ENCODE measurements at regions not wholly inside any gene's neighbourhood (a gene's known extent, or its start where the extent isn't known, plus 50 kb on each side); places are given as distances from the start of the nearest gene placed in this dataset.

- no peaks in the 10 kb centered on the region for H3K27me3 ChIP-seq (ENCODE audit: control insufficient read depth, insufficient read depth, low read length)
- TF ChIP-seq CTCF (IDR thresholded peaks at IDR 0.05) = no peak
- WGBS (ENCODE audit: insufficient coverage) = no CpG with 5 or more reads among the region's 1 CpG
- H3K9me3 ChIP-seq (ENCODE audit: control insufficient read depth, insufficient read depth, low read length) = no peaks in the 10 kb centered on the region
- no peaks in the 10 kb centered on the region for H3K36me3 ChIP-seq (ENCODE audit: control insufficient read depth, insufficient read depth, low read length)
- peaks cover 4% of the 10 kb centered on the region in 2 donors for H3K9me3 Mint-ChIP-seq
- DNase-seq (no peak), ATAC-seq (no peak)
- no peaks in the 10 kb centered on the region for H3K36me3 Mint-ChIP-seq
- H3K4me1 ChIP-seq (ENCODE audit: control insufficient read depth, insufficient read depth, low read length) = no peaks in the 10 kb centered on the region
- no peak overlapping the region for H3K4me3 ChIP-seq (ENCODE audit: low read length)
- H3K4me3 Mint-ChIP-seq = no peak overlapping the region
- H3K27ac ChIP-seq (ENCODE audit: low read length) = no peak overlapping the region
- no peaks in the 10 kb centered on the region for H3K4me1 Mint-ChIP-seq
- H3K27ac Mint-ChIP-seq = no peak overlapping the region
- intact Hi-C loops (cut with micrococcal nuclease) = no loop called here
- H3K27me3 Mint-ChIP-seq (ENCODE audit: low read depth in 2 of 2) = no peaks in the 10 kb centered on the region
These were observed 320.5 kb downstream of the CENPW start for GRCh38 chr6:126660376-126660775.

DNA sequence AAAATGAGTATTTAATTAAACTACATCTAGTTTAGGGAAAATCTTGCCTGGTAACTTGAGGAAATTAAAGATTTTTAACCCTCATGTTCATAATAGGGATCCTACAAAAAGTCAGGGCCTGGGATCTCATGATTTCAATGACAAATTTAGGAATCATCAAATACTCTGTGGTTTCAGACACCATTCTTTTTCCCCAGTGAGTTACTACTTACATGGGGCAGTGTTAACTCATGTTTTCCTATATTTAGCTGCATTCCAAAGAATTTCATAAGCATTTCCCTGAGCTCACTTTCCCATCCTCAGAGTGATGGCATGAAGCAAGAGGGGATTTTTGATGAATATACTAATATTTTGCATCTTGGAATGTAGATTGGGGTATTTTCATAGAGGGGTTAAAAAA is 321.7 kb downstream of the CENPW start:
- ATAC-seq (no peak), DNase-seq (no peak)
- Histone ChIP-seq H3K4me3 (ENCODE audit: low read length) (no peak overlapping the region), H3K9me3 (ENCODE audit: control insufficient read depth, insufficient read depth, low read length) (no peaks in the 10 kb centered on the region), H3K27ac (ENCODE audit: low read length) (no peak overlapping the region), H3K36me3 (ENCODE audit: control insufficient read depth, insufficient read depth, low read length) (no peaks in the 10 kb centered on the region), H3K4me1 (ENCODE audit: control insufficient read depth, insufficient read depth, low read length) (no peaks in the 10 kb centered on the region), H3K27me3 (ENCODE audit: control insufficient read depth, insufficient read depth, low read length) (no peaks in the 10 kb centered on the region)
- H3K4me1 Mint-ChIP-seq = no peaks in the 10 kb centered on the region
- no peak overlapping the region for H3K27ac Mint-ChIP-seq
- intact Hi-C loops (cut with micrococcal nuclease) = no loop called here
- peaks cover 2 to 4% of the 10 kb centered on the region in 2 donors for H3K9me3 Mint-ChIP-seq
- H3K4me3 Mint-ChIP-seq = no peak overlapping the region
- no peaks in the 10 kb centered on the region for H3K36me3 Mint-ChIP-seq
- H3K27me3 Mint-ChIP-seq (ENCODE audit: low read depth in 2 of 2) = no peaks in the 10 kb centered on the region
- no peak for TF ChIP-seq CTCF (IDR thresholded peaks at IDR 0.05)

DNA sequence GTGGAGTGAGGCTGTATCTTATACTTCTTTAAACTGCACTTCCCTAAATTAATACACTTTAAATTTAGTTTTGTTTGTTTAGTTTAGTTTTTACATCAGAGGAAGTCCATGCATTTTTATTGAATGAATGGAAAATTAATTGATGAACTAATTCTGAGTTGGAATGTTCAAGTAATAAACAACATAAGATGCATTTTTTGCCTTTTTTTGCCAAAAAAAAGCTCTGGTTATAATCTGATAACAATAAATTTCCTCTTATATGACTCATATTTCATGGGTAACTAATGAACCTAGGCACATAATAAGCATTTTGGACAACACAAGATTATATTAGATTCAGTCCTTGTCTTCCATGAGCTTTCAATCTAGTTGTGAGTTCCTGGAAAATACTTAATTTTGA is 323.1 kb downstream of the CENPW start:
- no peak for TF ChIP-seq CTCF (IDR thresholded peaks at IDR 0.05)
- Histone ChIP-seq H3K27ac (ENCODE audit: low read length) (no peak overlapping the region), H3K27me3 (ENCODE audit: control insufficient read depth, insufficient read depth, low read length) (no peaks in the 10 kb centered on the region), H3K4me1 (ENCODE audit: control insufficient read depth, insufficient read depth, low read length) (no peaks in the 10 kb centered on the region), H3K36me3 (ENCODE audit: control insufficient read depth, insufficient read depth, low read length) (no peaks in the 10 kb centered on the region), H3K9me3 (ENCODE audit: control insufficient read depth, insufficient read depth, low read length) (no peaks in the 10 kb centered on the region), H3K4me3 (ENCODE audit: low read length) (no peak overlapping the region)
- ATAC-seq = no peak
- Mint-ChIP-seq H3K27me3 (ENCODE audit: low read depth in 2 of 2) (no peaks in the 10 kb centered on the region), H3K36me3 (no peaks in the 10 kb centered on the region), H3K4me3 (no peak overlapping the region), H3K4me1 (no peaks in the 10 kb centered on the region), H3K27ac (no peak overlapping the region), H3K9me3 (peaks cover 2 to 6% of the 10 kb centered on the region in 2 donors)
- intact Hi-C loops (cut with micrococcal nuclease) = no loop called here
- DNase-seq = no peak

DNA sequence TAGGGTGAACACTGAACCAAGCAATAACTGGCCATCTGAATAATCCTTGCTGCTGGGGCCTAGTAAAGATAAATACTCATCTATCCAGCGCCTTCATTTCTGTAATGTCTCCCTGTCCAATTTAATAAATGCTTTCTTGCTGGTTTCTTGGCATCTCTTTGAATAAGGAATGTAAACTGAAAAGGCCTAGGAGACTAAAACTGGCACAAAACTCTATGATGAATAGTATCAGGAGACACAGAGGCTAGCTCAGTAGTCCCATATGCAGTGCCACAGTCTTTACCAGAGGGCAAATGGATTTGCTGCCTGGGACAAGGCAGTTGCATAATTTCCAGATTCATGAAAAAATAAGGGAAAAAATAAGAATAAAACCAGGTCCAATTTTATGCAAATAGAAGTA is 324.4 kb downstream of the CENPW start:
- ATAC-seq = no peak
- Mint-ChIP-seq H3K27me3 (ENCODE audit: low read depth in 2 of 2) (no peaks in the 10 kb centered on the region), H3K4me1 (no peaks in the 10 kb centered on the region), H3K9me3 (peaks cover 2 to 4% of the 10 kb centered on the region in 2 donors), H3K4me3 (no peak overlapping the region), H3K36me3 (no peaks in the 10 kb centered on the region), H3K27ac (no peak overlapping the region)
- Histone ChIP-seq H3K4me1 (ENCODE audit: control insufficient read depth, insufficient read depth, low read length) (no peaks in the 10 kb centered on the region), H3K9me3 (ENCODE audit: control insufficient read depth, insufficient read depth, low read length) (no peaks in the 10 kb centered on the region), H3K27ac (ENCODE audit: low read length) (no peak overlapping the region), H3K36me3 (ENCODE audit: control insufficient read depth, insufficient read depth, low read length) (no peaks in the 10 kb centered on the region), H3K4me3 (ENCODE audit: low read length) (no peak overlapping the region), H3K27me3 (ENCODE audit: control insufficient read depth, insufficient read depth, low read length) (no peaks in the 10 kb centered on the region)
- intact Hi-C loops (cut with micrococcal nuclease) = no loop called here
- 63% methylated on average over 1 of the region's 1 CpG for WGBS (ENCODE audit: insufficient coverage)
- TF ChIP-seq CTCF (IDR thresholded peaks at IDR 0.05) = no peak
- no peak for DNase-seq
